Activated CD4-positive, CD25-positive, alpha-beta regulatory T cell treated with anti-CD3 and anti-CD28 coated beads, Interleukin-2, amount 50 U/mL, for 16 hours (primary cell): ENCODE measurements at regions not wholly inside any gene's neighbourhood (a gene's known extent, or its start where the extent isn't known, plus 50 kb on each side); places are given as distances from the start of the nearest gene placed in this dataset.

ENCODE experiments used
- DNase-seq: peaks from one replicate; pipeline ENCODE4 v3.0.0-alpha.2; 2020; ENCODE audit warnings: low read depth, low spot score

- DNase-seq, result no peak
These were observed 144.0 kb upstream of the CIBAR2 start for GRCh38 chr16:85256190-85256739.

- no peak for DNase-seq
These were observed 145.2 kb upstream of the CIBAR2 start for GRCh38 chr16:85257483-85257882.

- DNase-seq, result no peak
These were observed 145.9 kb upstream of the CIBAR2 start for GRCh38 chr16:85258166-85258565.

- DNase-seq, result no peak
These were observed 146.4 kb upstream of the CIBAR2 start for GRCh38 chr16:85258629-85259028.

GRCh38 chr16:85259115-85259831 lies 147.0 kb upstream of the CIBAR2 start:
- no peak for DNase-seq

GRCh38 chr16:85259832-85260167 lies 147.5 kb upstream of the CIBAR2 start:
- DNase-seq, result no peak

GRCh38 chr16:85261204-85261603 lies 148.9 kb upstream of the CIBAR2 start:
- no peak for DNase-seq

- no peak for DNase-seq
These were observed 149.6 kb upstream of the CIBAR2 start for GRCh38 chr16:85261657-85262557.

- no peak for DNase-seq
These were observed 150.4 kb upstream of the CIBAR2 start for GRCh38 chr16:85262558-85263238.

GRCh38 chr16:85263239-85263585 lies 150.9 kb upstream of the CIBAR2 start:
- no peak for DNase-seq

- DNase-seq, result no peak
These were observed 152.5 kb upstream of the CIBAR2 start for GRCh38 chr16:85264752-85265151.

GRCh38 chr16:85265161-85265784 lies 153.0 kb upstream of the CIBAR2 start:
- no peak for DNase-seq

GRCh38 chr16:85265810-85266209 lies 153.5 kb upstream of the CIBAR2 start:
- DNase-seq, result no peak

GRCh38 chr16:85266857-85267256 lies 154.6 kb upstream of the CIBAR2 start:
- no peak for DNase-seq

GRCh38 chr16:85267414-85267945 lies 155.2 kb upstream of the CIBAR2 start:
- DNase-seq, result no peak

GRCh38 chr16:85269165-85269564 lies 156.9 kb upstream of the CIBAR2 start:
- no peak for DNase-seq

- DNase-seq, result no peak
These were observed 158.1 kb upstream of the CIBAR2 start for GRCh38 chr16:85270374-85270773.

GRCh38 chr16:85271198-85271597 lies 158.9 kb upstream of the CIBAR2 start:
- DNase-seq, result no peak

GRCh38 chr16:85273293-85273692 lies 161.0 kb upstream of the CIBAR2 start:
- DNase-seq, result no peak

- no peak for DNase-seq
These were observed 162.2 kb upstream of the CIBAR2 start for GRCh38 chr16:85274501-85274900.

- no peak for DNase-seq
These were observed 162.7 kb upstream of the CIBAR2 start for GRCh38 chr16:85274924-85275323.
